ENCODE measurements at regions not wholly inside any gene's neighbourhood (a gene's known extent, or its start where the extent isn't known, plus 50 kb on each side); places are given as distances from the start of the nearest gene placed in this dataset.

DNA sequence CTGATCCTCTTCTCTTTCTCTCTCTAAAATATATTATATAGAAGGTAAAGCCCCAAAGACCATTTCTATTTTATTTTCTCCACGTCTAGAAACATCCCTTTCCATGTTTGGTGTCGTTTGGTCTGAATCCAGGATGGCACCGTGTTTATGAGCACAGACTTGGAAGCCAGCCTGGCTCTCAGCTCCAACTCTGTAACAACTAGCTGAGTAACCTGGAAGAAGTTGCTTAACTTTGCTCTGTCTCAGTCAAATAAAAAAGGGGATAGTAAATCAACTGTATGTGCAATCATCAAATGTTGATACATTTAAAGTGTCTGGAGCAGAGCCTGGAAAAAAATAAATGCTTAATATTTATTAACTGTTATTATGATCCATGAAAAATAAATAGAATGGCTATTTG lies 249.8 kb upstream of the MAF start:
- Histone ChIP-seq H3K36me3 (ENCODE audit: low read depth) (no peaks in the 10 kb centered on the region), H3K4me2 (no peak overlapping the region), H3K79me2 (ENCODE audit: low read depth) (no peaks in the 10 kb centered on the region), H3K27me3 (ENCODE audit: insufficient read depth, low read depth) (peaks cover 33% of the 10 kb centered on the region), H3F3A (ENCODE audit: insufficient read depth, low read depth) (no peaks in the 10 kb centered on the region), H2AFZ (no peak overlapping the region), H3K9me3 (ENCODE audit: insufficient read depth, low read depth) (no peaks in the 10 kb centered on the region), H3K4me3 (no peak overlapping the region), H3K9me2 (ENCODE audit: insufficient read depth) (no peaks in the 10 kb centered on the region), H3K4me1 (replicated peaks; ENCODE audit: insufficient read depth) (no peaks in the 10 kb centered on the region), H3K27ac (no peak overlapping the region), H4K20me1 (ENCODE audit: insufficient read depth) (no peaks in the 10 kb centered on the region)
- TF ChIP-seq EZH2 (IDR thresholded peaks at IDR 0.05; ENCODE audit: low read depth) = no peak
- TF ChIP-seq, protein P1, sequence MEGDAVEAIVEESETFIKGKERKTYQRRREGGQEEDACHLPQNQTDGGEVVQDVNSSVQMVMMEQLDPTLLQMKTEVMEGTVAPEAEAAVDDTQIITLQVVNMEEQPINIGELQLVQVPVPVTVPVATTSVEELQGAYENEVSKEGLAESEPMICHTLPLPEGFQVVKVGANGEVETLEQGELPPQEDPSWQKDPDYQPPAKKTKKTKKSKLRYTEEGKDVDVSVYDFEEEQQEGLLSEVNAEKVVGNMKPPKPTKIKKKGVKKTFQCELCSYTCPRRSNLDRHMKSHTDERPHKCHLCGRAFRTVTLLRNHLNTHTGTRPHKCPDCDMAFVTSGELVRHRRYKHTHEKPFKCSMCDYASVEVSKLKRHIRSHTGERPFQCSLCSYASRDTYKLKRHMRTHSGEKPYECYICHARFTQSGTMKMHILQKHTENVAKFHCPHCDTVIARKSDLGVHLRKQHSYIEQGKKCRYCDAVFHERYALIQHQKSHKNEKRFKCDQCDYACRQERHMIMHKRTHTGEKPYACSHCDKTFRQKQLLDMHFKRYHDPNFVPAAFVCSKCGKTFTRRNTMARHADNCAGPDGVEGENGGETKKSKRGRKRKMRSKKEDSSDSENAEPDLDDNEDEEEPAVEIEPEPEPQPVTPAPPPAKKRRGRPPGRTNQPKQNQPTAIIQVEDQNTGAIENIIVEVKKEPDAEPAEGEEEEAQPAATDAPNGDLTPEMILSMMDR (conservative IDR thresholded peaks at IDR 0.05) = no peak
- intact Hi-C loops (cut with micrococcal nuclease; ENCODE audit: unreplicated experiment) = no loop called here
- BruUV-seq (replicated peaks) = no TSS peak
- DNase-seq = no peak
- ChIA-PET CTCF (no interaction called here), POLR2A (ENCODE audit: unreplicated experiment) (no interaction called here)

DNA sequence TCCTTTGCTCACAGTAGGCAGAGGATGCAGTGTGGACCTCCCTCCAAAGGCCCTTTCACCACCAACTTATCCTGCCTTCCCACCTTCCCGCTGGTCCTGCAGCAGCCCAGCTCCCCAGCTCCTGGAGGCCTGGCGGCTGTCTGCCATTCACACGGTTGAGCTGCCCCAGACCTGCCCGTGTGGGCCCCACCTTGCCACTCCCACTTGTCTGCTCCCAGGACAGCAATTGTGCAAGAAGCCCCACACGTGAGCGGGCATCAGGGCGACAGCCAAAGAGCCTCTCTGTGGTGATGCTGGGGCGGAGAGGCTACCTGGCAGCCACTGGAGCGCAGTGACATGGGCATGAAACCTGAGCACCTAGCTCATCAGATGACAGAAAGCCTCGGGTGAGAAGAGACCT lies 248.6 kb upstream of the MAF start:
- DNase-seq = no peak
- POLR2A ChIA-PET (ENCODE audit: unreplicated experiment) = no interaction called here
- Histone ChIP-seq H3K9me3 (ENCODE audit: insufficient read depth, low read depth) (no peaks in the 10 kb centered on the region), H3K4me1 (replicated peaks; ENCODE audit: insufficient read depth) (no peaks in the 10 kb centered on the region), H3K9me2 (ENCODE audit: insufficient read depth) (no peaks in the 10 kb centered on the region), H3K27ac (no peak overlapping the region), H3F3A (ENCODE audit: insufficient read depth, low read depth) (no peaks in the 10 kb centered on the region), H3K4me2 (no peak overlapping the region), H4K20me1 (ENCODE audit: insufficient read depth) (no peaks in the 10 kb centered on the region), H3K79me2 (ENCODE audit: low read depth) (no peaks in the 10 kb centered on the region), H3K27me3 (ENCODE audit: insufficient read depth, low read depth) (peaks cover 37% of the 10 kb centered on the region), H2AFZ (no peak overlapping the region), H3K4me3 (no peak overlapping the region), H3K36me3 (ENCODE audit: low read depth) (no peaks in the 10 kb centered on the region)
- CTCF ChIA-PET = no interaction called here
- intact Hi-C loops (cut with micrococcal nuclease; ENCODE audit: unreplicated experiment) = no loop called here
- TF ChIP-seq, protein P1 (conservative IDR thresholded peaks at IDR 0.05) = no peak
- no peak for TF ChIP-seq EZH2 (IDR thresholded peaks at IDR 0.05; ENCODE audit: low read depth)
- BruUV-seq (replicated peaks) = no TSS peak

DNA sequence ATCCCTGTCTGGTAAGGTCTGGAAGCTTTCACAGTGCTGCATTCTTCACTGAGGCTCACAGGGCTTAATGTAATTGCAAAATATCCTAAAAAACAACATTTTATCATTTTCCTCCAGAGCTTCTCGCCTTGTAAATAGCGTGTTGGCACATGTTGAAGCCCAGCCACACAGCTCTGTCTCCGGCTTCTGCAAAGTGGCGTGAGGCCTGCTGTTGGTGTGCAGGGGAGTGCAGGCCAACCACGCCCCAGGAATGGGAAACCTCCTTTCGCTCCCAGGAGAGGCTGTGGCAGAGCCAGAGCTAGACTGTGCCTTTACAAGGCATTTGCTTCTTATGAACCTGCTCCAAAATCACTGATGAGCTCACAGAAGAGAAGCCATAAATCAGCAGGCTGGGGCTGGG lies 248.2 kb upstream of the MAF start:
- ChIA-PET CTCF (no interaction called here), POLR2A (ENCODE audit: unreplicated experiment) (no interaction called here)
- H3K27ac ChIP-seq = no peak overlapping the region
- no peaks in the 10 kb centered on the region for H3F3A ChIP-seq (ENCODE audit: insufficient read depth, low read depth)
- no peak for DNase-seq
- H3K4me1 ChIP-seq (replicated peaks; ENCODE audit: insufficient read depth) = no peaks in the 10 kb centered on the region
- no peaks in the 10 kb centered on the region for H3K79me2 ChIP-seq (ENCODE audit: low read depth)
- H3K36me3 ChIP-seq (ENCODE audit: low read depth) = no peaks in the 10 kb centered on the region
- H3K4me2 ChIP-seq = no peak overlapping the region
- H4K20me1 ChIP-seq (ENCODE audit: insufficient read depth) = no peaks in the 10 kb centered on the region
- no peaks in the 10 kb centered on the region for H3K9me3 ChIP-seq (ENCODE audit: insufficient read depth, low read depth)
- TF ChIP-seq, protein P1 (conservative IDR thresholded peaks at IDR 0.05) = no peak
- no peak for TF ChIP-seq EZH2 (IDR thresholded peaks at IDR 0.05; ENCODE audit: low read depth)
- no TSS peak for BruUV-seq (replicated peaks)
- no peak overlapping the region for H2AFZ ChIP-seq
- H3K9me2 ChIP-seq (ENCODE audit: insufficient read depth) = no peaks in the 10 kb centered on the region
- intact Hi-C loops (cut with micrococcal nuclease; ENCODE audit: unreplicated experiment) = no loop called here
- H3K4me3 ChIP-seq = no peak overlapping the region
- H3K27me3 ChIP-seq (ENCODE audit: insufficient read depth, low read depth) = peaks cover 41% of the 10 kb centered on the region

Measured in PC-9 (cell line).